ELR (cell line): ENCODE measurements at regions not wholly inside any gene's neighbourhood (a gene's known extent, or its start where the extent isn't known, plus 50 kb on each side); places are given as distances from the start of the nearest gene placed in this dataset.

Experiments used
- DNase-seq: peaks from one replicate; pipeline ENCODE4 v3.0.0-alpha.2; 2015; ENCODE audit warnings: low read depth

- no peak for DNase-seq
Observed at GRCh38 chr22:48709453-48709852, 1118.2 kb downstream of the BRD1 start.

DNA sequence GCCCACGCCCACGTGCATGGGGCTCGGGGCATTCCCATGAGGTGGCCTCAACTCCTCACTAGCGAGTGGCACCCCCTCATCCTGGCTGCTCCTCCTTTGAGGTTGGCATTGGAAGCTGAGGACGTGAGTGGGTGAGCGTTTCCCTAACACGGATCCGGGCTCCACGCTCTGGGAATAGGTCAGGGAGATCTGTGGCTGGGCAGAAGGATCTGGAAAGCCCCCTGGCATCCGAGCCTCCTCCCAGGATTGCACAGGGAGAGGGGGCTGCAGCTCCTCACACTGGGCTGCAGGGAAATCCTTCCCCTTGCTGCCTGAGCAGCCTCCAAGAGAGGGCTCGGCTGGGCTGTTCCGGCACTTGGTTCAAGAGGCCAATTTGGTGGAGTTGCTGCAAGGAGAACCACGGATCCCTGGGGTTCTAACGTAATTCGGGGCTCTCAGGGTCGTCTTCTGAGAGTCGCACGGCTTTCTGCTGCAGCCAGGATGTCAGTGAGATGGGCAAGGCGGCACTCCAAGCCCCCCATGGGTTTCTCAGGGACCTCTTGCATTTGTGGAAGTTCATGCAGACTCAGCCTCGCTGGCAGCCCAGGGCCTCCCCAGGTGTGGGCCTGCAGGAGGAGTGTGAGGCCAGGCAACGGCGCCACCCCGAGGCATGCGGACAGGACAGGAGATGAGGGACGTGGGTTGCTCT lies 1119.0 kb downstream of the BRD1 start:
- DNase-seq, result no peak

GRCh38 chr22:48707763-48708557 lies 1119.7 kb downstream of the BRD1 start:
- DNase-seq, result no peak

- no peak for DNase-seq
Observed at GRCh38 chr22:48706934-48707762, 1120.5 kb downstream of the BRD1 start.

GRCh38 chr22:48705917-48706605 lies 1121.6 kb downstream of the BRD1 start:
- no peak for DNase-seq

- no peak for DNase-seq
Observed at GRCh38 chr22:48705159-48705916, 1122.3 kb downstream of the BRD1 start.

DNA sequence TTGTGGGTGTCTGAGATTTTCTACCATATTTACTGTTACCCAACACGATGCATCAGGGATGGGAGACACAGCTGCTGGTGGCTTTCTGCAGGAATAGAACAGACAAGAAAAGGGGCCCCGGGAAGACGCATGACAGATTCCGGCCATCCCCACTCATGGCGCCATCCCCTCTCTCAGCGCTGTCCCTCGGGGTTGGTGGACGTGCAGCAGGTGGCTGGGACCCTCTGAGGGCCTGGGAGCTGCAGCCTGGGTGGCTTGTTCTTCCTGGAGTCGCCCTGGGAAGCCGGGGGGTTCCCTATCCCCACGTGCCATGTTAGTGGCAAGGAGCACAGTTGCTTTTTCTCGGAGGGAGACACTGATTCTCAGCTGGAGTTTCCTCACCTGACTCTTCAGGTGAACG lies 1123.3 kb downstream of the BRD1 start:
- DNase-seq, result no peak

GRCh38 chr22:48703265-48703941 lies 1124.3 kb downstream of the BRD1 start:
- no peak for DNase-seq

- no peak for DNase-seq
Observed at GRCh38 chr22:48702573-48703264, 1125.0 kb downstream of the BRD1 start.

DNA sequence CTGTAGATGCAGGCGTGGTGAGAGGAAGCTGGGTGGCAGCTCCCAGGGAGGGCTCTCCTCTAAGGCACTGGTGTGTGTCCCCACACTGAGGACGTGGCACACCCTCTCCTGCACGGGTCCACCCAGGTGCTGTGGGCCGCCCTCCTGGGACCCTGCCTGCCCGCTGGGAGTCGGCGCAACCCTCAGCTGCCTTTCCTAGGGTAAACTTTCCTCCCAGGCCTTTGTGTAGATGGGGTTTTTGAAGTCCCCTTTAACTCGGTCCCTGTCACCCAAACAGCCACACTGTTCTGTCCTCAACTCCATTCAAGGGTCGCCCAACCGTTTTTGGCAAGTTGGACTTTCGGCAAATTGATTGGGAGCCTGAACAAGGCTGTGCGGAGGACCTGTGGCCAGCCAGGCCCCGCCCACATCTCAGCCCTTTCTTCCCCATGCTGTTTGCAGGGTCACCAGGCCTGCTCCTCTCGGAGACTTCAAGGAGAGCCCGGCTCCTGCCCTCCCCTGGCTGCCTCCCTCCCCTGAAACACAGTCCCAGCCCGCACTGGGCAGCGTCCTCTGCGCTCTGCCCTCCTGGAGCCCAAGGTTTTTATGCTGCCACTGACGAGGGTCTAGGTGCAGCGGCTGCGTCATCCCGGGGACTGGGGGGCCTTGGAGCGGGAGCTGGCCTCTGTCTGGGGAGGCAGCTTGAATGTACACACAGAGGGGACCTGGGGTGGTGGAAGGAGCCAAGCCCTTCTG lies 1126.2 kb downstream of the BRD1 start:
- no peak for DNase-seq

- DNase-seq, result no peak
Observed at GRCh38 chr22:48700566-48701295, 1126.9 kb downstream of the BRD1 start.

- no peak for DNase-seq
Observed at GRCh38 chr22:48700180-48700565, 1127.5 kb downstream of the BRD1 start.

DNA sequence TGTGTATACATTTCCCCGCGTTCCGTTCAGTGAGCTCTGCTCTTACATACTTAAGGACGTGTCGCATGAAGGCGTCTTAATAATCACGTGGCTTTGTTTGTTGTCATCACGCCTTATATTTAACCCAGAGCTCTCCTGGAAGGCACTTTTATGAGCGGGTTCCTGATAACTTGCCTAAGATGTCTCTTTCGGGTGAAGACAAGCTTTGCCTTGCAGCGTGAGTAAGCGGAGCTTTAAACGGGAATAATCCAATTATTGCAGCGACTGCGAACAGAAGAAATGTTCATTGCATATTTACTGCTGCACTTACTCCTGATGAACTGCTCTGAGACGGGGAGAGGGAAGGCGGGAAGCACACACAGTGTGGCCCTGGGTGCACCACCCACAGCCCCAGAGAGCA lies 1128.2 kb downstream of the BRD1 start:
- DNase-seq, result no peak

- no peak for DNase-seq
Observed at GRCh38 chr22:48698618-48699017, 1129.1 kb downstream of the BRD1 start.

GRCh38 chr22:48697694-48698276 lies 1129.9 kb downstream of the BRD1 start:
- DNase-seq, result no peak

- DNase-seq, result no peak
Observed at GRCh38 chr22:48697223-48697622, 1130.5 kb downstream of the BRD1 start.

- no peak for DNase-seq
Observed at GRCh38 chr22:48696371-48696770, 1131.3 kb downstream of the BRD1 start.

DNA sequence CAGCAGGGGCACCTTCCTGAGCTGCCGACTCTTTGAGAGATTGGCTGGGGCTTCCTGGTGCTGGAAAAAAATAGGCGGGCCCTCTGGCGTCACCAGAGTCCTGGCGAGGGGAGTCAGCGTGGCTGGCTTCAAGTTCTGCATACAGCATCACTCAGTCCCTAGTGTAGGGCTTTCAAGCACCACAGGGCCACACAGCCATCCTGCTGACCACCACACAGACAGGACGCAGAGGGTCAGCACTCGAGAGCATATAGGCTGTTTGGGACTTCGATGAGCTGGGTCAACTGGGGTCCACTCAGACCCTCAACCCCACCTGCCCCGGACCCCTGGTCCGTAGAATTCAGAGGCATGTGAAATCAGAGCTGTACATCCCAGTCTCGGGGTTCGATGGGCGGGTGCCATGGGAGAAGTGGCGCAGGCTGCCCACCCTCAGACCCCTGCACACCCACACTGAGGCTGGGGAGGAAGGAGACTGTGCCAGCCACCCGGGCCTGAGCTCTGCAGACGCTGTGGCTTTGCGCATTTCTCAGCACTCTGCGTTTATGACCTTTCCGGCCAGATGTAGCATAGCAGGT lies 1131.9 kb downstream of the BRD1 start:
- no peak for DNase-seq
